DOHH2 (cell line): ENCODE measurements at regions not wholly inside any gene's neighbourhood (a gene's known extent, or its start where the extent isn't known, plus 50 kb on each side); places are given as distances from the start of the nearest gene placed in this dataset.

Source experiments
- H3F3A ChIP-seq: fragments of 200-600 bp; sonication (generic), shearing (Covaris generic); 2 replicates; pipeline ENCODE4 v1.6.0; 2016; ENCODE audit warnings: antibody characterized with exemption, mild to moderate bottlenecking; ENCODE audit not compliant: control insufficient read depth, insufficient read depth
- H3K27ac ChIP-seq: fragments of 200-600 bp; sonication (generic); 2 replicates; pipeline ENCODE4 v1.5.1; 2014; ENCODE audit warnings: low read depth, mild to moderate bottlenecking, low read length, moderate library complexity
- H3K27me3 ChIP-seq: fragments of 200-600 bp; sonication (generic); 2 replicates; pipeline ENCODE4 v1.6.1; 2014; ENCODE audit warnings: mild to moderate bottlenecking, low read length, mixed read lengths; ENCODE audit not compliant: control insufficient read depth
- H3K36me3 ChIP-seq: fragments of 200-600 bp; sonication (generic); 2 replicates; pipeline ENCODE4 v1.6.1; 2014; ENCODE audit warnings: mild to moderate bottlenecking, low read length, moderate library complexity, mixed read lengths; ENCODE audit not compliant: control insufficient read depth
- H3K4me1 ChIP-seq: fragments of 200-600 bp; sonication (generic); 2 replicates; pipeline ENCODE4 v1.6.1; 2014; ENCODE audit warnings: mild to moderate bottlenecking, low read length, mixed read lengths; ENCODE audit not compliant: control insufficient read depth
- H3K4me2 ChIP-seq: fragments of 200-600 bp; sonication (generic); 2 replicates; pipeline ENCODE4 v1.6.0; 2014; ENCODE audit warnings: mild to moderate bottlenecking, low read length, moderate library complexity
- H3K4me3 ChIP-seq: fragments of 200-600 bp; sonication (generic); 2 replicates; pipeline ENCODE4 v1.5.1; 2014; ENCODE audit warnings: mild to moderate bottlenecking, low read length, mixed read lengths
- H3K79me2 ChIP-seq: fragments of 200-600 bp; sonication (generic); 2 replicates; pipeline ENCODE4 v1.6.1; 2014; ENCODE audit warnings: mild to moderate bottlenecking, low read length, mixed read lengths; ENCODE audit not compliant: control insufficient read depth
- H3K9me2 ChIP-seq: fragments of 200-600 bp; sonication (generic); replicated peaks from 2 replicates; pipeline ENCODE4 v1.6.1; 2014; ENCODE audit warnings: mild to moderate bottlenecking, low read length, mixed read lengths; ENCODE audit not compliant: control insufficient read depth
- H3K9me3 ChIP-seq: fragments of 200-600 bp; sonication (generic); 2 replicates; pipeline ENCODE4 v1.6.1; 2014; ENCODE audit warnings: antibody characterized with exemption, low read length, mixed read lengths; ENCODE audit not compliant: control insufficient read depth, insufficient read depth
- H4K20me1 ChIP-seq: fragments of 200-600 bp; sonication (generic); 2 replicates; pipeline ENCODE4 v1.6.0; 2014; ENCODE audit warnings: low read depth, mild to moderate bottlenecking, antibody characterized with exemption, low read length, moderate library complexity; ENCODE audit not compliant: control insufficient read depth, insufficient read depth
- EZH2phosphoT487 ChIP-seq: fragments of 200-600 bp; sonication (generic); IDR thresholded peaks from 2 replicates; pipeline ENCODE4 v1.6.1; 2017; ENCODE audit warnings: borderline replicate concordance, mild to moderate bottlenecking, antibody characterized with exemption, low read length, moderate library complexity, mixed read lengths
- TF ChIP-seq, protein P1 (sequence below): fragments of 200-600 bp; sonication (generic); IDR thresholded peaks from one replicate; pipeline ENCODE4 v1.5.1; 2014; ENCODE audit warnings: antibody characterized with exemption, mild to moderate bottlenecking, low read depth, low read length; ENCODE audit not compliant: poor library complexity, severe bottlenecking

DNA sequence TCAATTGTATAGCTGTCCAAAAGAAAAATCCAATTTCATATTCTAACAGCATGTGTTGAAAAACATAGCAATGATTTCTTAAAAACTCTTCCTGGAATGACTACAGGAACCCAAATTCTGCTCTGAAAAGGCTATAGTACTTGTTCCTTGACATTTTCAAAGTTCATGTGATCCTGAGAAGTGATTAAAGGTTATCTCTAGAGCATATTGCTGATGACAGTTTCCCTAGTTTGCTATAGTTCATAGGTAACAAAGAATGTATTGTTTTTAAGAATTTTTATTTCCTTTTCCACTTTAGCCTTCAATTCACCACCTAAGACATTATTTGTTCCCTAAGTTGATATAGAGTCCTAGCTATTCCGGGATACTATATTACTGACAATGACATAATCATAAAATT is 1614.6 kb downstream of the PCDH7 start:
- Histone ChIP-seq H3K9me2 (no peaks in the 10 kb centered on the region), H3K4me3 (no peak overlapping the region), H3K9me3 (no peaks in the 10 kb centered on the region), H4K20me1 (no peaks in the 10 kb centered on the region), H3F3A (no peaks in the 10 kb centered on the region), H3K4me2 (no peak overlapping the region), H3K4me1 (no peaks in the 10 kb centered on the region), H3K27ac (no peak overlapping the region), H3K36me3 (no peaks in the 10 kb centered on the region), H3K27me3 (no peaks in the 10 kb centered on the region), H3K79me2 (no peaks in the 10 kb centered on the region)
- TF ChIP-seq EZH2phosphoT487, result no peak
- TF ChIP-seq, protein P1, sequence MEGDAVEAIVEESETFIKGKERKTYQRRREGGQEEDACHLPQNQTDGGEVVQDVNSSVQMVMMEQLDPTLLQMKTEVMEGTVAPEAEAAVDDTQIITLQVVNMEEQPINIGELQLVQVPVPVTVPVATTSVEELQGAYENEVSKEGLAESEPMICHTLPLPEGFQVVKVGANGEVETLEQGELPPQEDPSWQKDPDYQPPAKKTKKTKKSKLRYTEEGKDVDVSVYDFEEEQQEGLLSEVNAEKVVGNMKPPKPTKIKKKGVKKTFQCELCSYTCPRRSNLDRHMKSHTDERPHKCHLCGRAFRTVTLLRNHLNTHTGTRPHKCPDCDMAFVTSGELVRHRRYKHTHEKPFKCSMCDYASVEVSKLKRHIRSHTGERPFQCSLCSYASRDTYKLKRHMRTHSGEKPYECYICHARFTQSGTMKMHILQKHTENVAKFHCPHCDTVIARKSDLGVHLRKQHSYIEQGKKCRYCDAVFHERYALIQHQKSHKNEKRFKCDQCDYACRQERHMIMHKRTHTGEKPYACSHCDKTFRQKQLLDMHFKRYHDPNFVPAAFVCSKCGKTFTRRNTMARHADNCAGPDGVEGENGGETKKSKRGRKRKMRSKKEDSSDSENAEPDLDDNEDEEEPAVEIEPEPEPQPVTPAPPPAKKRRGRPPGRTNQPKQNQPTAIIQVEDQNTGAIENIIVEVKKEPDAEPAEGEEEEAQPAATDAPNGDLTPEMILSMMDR, result no peak

DNA sequence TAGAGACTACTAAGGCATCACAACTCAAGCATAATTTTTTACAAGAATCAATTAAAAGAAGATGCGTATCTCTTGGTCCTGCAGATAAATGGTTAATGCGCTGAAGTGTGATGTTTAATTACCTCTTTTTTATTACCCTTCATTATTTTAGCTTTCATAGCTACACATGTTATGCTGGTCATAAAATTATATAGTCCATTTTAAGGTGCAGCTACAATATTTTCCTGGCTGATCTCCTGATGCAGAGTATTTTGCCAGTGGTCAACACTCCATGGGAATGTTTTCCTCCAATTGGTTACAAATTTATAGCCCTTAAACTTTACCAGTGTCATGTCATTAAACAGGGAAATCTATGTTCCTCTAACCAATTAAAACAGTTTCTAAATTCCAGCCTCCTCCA is 1617.2 kb downstream of the PCDH7 start:
- H3K4me2 ChIP-seq, result no peak overlapping the region
- no peaks in the 10 kb centered on the region for H3K27me3 ChIP-seq
- no peaks in the 10 kb centered on the region for H3K4me1 ChIP-seq
- H3F3A ChIP-seq, result no peaks in the 10 kb centered on the region
- no peaks in the 10 kb centered on the region for H3K79me2 ChIP-seq
- no peak for TF ChIP-seq EZH2phosphoT487
- TF ChIP-seq, protein P1, result no peak
- H4K20me1 ChIP-seq, result no peaks in the 10 kb centered on the region
- H3K36me3 ChIP-seq, result no peaks in the 10 kb centered on the region
- H3K27ac ChIP-seq, result no peak overlapping the region
- H3K9me3 ChIP-seq, result no peaks in the 10 kb centered on the region
- no peaks in the 10 kb centered on the region for H3K9me2 ChIP-seq
- H3K4me3 ChIP-seq, result no peak overlapping the region

DNA sequence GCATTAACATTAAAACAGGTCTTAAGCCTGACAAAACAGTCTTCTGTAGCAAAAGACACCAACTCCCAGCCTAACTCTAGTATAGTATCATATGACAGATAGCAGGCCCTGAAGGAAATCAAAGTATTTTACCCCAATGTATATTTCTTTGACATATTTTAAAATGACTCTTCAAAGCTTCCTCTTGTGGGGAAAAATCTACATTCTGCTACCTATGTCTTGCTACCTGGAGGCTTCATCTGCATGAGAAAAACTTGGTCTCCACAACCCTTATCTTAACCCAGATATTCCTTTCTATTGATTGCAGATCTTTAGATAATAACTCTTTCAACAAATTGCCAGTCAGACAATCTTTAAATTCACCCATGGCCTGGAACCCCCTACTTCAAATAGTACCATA is 1620.4 kb downstream of the PCDH7 start:
- Histone ChIP-seq H4K20me1 (no peaks in the 10 kb centered on the region), H3K9me2 (no peaks in the 10 kb centered on the region), H3K79me2 (no peaks in the 10 kb centered on the region), H3K4me2 (no peak overlapping the region), H3K27me3 (no peaks in the 10 kb centered on the region), H3K27ac (no peak overlapping the region), H3F3A (no peaks in the 10 kb centered on the region), H3K4me1 (no peaks in the 10 kb centered on the region), H3K4me3 (no peak overlapping the region), H3K9me3 (no peaks in the 10 kb centered on the region), H3K36me3 (no peaks in the 10 kb centered on the region)
- TF ChIP-seq, protein P1, result no peak
- TF ChIP-seq EZH2phosphoT487, result no peak

DNA sequence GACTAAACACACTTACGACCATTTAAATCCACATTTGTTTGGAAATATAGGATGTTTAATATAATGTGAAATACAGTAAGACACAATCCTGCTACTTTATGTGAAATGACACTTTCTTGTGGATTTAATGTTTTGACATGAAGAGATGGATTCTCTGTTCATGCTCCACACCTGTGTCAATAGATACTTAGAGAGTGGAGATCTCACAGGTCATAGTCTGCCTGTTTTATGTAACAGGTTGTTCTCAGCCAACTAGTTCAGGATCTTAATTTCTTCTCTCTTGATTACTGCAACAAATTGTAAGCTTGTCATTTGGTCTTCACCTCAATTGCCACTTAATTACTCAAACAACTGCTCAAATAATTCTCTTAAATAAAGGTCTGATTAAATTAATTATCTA is 1621.2 kb downstream of the PCDH7 start:
- H3K27ac ChIP-seq, result no peak overlapping the region
- no peaks in the 10 kb centered on the region for H3K4me1 ChIP-seq
- H3K9me2 ChIP-seq, result no peaks in the 10 kb centered on the region
- no peaks in the 10 kb centered on the region for H3K27me3 ChIP-seq
- no peak for TF ChIP-seq EZH2phosphoT487
- TF ChIP-seq, protein P1, result no peak
- no peaks in the 10 kb centered on the region for H3F3A ChIP-seq
- H4K20me1 ChIP-seq, result no peaks in the 10 kb centered on the region
- H3K9me3 ChIP-seq, result no peaks in the 10 kb centered on the region
- no peaks in the 10 kb centered on the region for H3K36me3 ChIP-seq
- no peak overlapping the region for H3K4me2 ChIP-seq
- H3K79me2 ChIP-seq, result no peaks in the 10 kb centered on the region
- no peak overlapping the region for H3K4me3 ChIP-seq
